HG03378 (cell line): ENCODE measurements at regions not wholly inside any gene's neighbourhood (a gene's known extent, or its start where the extent isn't known, plus 50 kb on each side); places are given as distances from the start of the nearest gene placed in this dataset.

ENCODE experiments used
- ATAC-seq: cut with Tn5 transposase; IDR thresholded peaks from one replicate; pipeline ENCODE4 v1.9.1; 2021; ENCODE audit warnings: mild to moderate bottlenecking, moderate library complexity; ENCODE audit not compliant: unreplicated experiment

GRCh38 chr5:15027764-15028163 is 156.2 kb upstream of the ANKH start:
- no peak for ATAC-seq

- ATAC-seq: no peak
Observed at GRCh38 chr5:15026944-15027343, 155.4 kb upstream of the ANKH start.

GRCh38 chr5:15026011-15026893 is 154.7 kb upstream of the ANKH start:
- no peak for ATAC-seq

GRCh38 chr5:15023846-15024245 is 152.3 kb upstream of the ANKH start:
- ATAC-seq: no peak

- no peak for ATAC-seq
Observed at GRCh38 chr5:15023266-15023665, 151.7 kb upstream of the ANKH start.

GRCh38 chr5:15021266-15022046 is 149.9 kb upstream of the ANKH start:
- ATAC-seq: no peak

- no peak for ATAC-seq
Observed at GRCh38 chr5:15020736-15021135, 149.2 kb upstream of the ANKH start.

GRCh38 chr5:15014809-15015208 is 143.2 kb upstream of the ANKH start:
- ATAC-seq: no peak

- ATAC-seq: peak; percentile 69
Observed at GRCh38 chr5:15013654-15014463, 142.3 kb upstream of the ANKH start.

- ATAC-seq: no peak
Observed at GRCh38 chr5:15012061-15012460, 140.5 kb upstream of the ANKH start.

GRCh38 chr5:15010936-15011335 is 139.4 kb upstream of the ANKH start:
- ATAC-seq: no peak

GRCh38 chr5:15009420-15009819 is 137.8 kb upstream of the ANKH start:
- ATAC-seq: no peak

GRCh38 chr5:15008921-15009320 is 137.3 kb upstream of the ANKH start:
- no peak for ATAC-seq

- no peak for ATAC-seq
Observed at GRCh38 chr5:15008476-15008875, 136.9 kb upstream of the ANKH start.

GRCh38 chr5:15007646-15008045 is 136.1 kb upstream of the ANKH start:
- ATAC-seq: no peak

- no peak for ATAC-seq
Observed at GRCh38 chr5:15004506-15004905, 132.9 kb upstream of the ANKH start.

- ATAC-seq: peak; percentile 97
Observed at GRCh38 chr5:15003511-15003920, 131.9 kb upstream of the ANKH start.

- ATAC-seq: no peak
Observed at GRCh38 chr5:15002791-15003190, 131.2 kb upstream of the ANKH start.

- no peak for ATAC-seq
Observed at GRCh38 chr5:15002173-15002572, 130.6 kb upstream of the ANKH start.

GRCh38 chr5:15001517-15001916 is 129.9 kb upstream of the ANKH start:
- no peak for ATAC-seq

- no peak for ATAC-seq
Observed at GRCh38 chr5:14998491-14998890, 126.9 kb upstream of the ANKH start.
